ENCODE measurements at regions not wholly inside any gene's neighbourhood (a gene's known extent, or its start where the extent isn't known, plus 50 kb on each side); places are given as distances from the start of the nearest gene placed in this dataset.

DNA sequence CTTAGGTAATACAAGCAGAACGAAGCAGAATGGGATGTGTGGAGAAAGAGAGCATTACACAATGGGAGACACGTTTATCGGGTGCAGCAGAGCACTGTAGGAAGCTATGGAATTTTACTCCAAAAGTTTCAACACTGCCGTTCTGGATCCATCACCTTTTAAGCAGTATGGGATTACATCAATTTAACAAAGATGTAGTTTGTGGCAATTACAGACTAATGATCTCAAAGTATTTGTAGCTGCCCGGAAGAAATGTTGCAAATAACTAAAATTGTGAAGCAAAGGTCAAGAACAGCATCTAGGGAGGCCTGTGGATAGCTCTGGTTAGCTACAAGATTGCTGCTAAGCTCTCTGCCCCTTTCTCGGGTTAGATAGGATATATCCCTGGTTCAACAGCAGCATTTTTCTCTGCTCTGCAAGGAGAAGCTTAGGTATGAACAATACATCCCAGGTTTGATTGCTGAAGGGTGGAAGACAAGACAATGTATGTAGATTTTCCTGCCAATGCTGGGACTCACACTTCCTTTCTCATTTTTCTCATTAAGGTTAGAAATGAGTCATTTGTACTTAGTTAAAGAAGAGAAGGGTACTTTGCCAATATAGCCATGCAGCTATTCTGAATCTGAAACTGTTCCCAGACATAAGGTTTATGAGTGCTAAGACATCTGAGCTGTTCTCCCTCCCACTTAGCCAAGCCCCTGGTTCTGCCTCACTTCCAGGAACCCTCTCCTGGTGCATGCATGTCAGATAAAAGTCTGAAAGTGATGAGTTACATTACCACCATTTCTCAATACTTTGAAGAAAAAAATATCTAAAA, 75.0 kb upstream of the HIF1A start:
- peaks cover 4 to 16% of the 10 kb centered on the region in 2 donors for H3K36me3 Mint-ChIP-seq
- DNase-seq (ENCODE audit: low spot score in 2 of 2) (peak; percentile 42 to 63), ATAC-seq (peak; percentile 92 to 97)
- peak overlapping the region in 1 of 2 donors; percentile 79 for H3K27ac Mint-ChIP-seq
- peaks cover 12 to 18% of the 10 kb centered on the region in 2 donors for H3K9me3 Mint-ChIP-seq

DNA sequence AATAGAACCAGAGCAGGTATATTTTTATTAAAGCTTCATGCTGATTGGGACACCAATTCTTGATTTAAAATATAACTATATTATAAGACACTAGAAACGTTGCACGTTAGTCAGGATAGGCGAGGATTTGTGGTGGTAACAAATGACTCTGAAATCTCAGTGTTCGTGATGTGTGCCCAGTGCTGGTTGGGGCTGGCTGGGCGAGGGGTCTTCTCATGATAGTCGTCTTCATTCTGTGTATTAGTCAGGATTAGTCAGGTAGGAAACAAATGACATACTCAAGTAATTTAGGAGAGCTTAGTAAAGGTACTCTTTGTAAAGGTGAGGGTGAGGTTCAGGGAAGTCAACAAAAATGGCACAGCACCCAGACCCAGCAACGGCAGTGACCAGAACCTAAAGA, 73.9 kb upstream of the HIF1A start:
- DNase-seq (ENCODE audit: low spot score in 2 of 2): no peak
- peaks cover 12 to 26% of the 10 kb centered on the region in 2 donors for H3K9me3 Mint-ChIP-seq

DNA sequence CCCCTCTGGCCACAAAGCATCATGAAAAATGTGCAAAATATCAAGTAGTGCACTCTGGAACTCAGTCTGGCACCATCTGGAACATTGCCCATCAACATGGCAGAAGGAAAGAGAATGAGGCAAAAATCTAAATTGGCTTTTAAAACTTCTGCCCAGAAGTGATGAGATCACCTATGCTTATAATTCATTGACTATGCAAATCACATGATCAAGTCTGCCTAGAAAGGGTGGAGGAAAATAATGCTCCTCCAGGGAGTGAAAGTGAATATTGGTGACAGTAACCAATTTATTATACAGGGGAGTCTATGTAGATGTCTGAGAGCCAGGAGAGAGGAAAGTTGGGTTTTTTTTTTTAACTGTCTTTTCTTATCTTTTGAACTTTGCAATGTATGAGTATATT, 73.3 kb upstream of the HIF1A start:
- ATAC-seq: no peak
- Mint-ChIP-seq H3K9me3 (peaks cover 12 to 28% of the 10 kb centered on the region in 2 donors), H3K27ac (peak overlapping the region in 1 of 2 donors; percentile 79), H3K36me3 (peaks cover 4 to 23% of the 10 kb centered on the region in 2 donors)
- no peak for DNase-seq (ENCODE audit: low spot score in 2 of 2)

More for the DNA sequence above, 73.9 kb upstream of the HIF1A start:
- peak in 1 of 2 donors; percentile 39 for ATAC-seq
- Mint-ChIP-seq H3K36me3 (peaks cover 4 to 23% of the 10 kb centered on the region in 2 donors), H3K27ac (peak overlapping the region; percentile 24 to 79)

DNA sequence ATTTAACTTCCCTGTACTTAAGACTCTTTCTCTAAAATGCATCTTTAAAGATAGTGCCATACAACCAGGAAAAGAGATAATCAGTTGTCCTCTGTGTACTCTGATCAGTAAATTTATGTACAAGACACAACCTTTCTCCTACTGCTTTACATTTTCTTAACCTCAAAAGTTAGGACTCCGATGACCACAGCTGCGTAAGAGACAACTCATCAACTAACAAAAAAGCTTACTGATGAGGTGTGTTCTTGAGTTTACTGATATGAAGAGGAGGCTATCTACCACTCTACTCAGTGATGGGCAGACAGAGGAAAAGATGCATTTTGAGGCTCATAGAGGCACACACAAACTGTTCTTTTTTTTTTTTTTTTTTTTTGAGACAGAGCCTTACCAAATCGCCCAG, 71.4 kb upstream of the HIF1A start:
- peaks cover 0 to 30% of the 10 kb centered on the region in 2 donors for H3K36me3 Mint-ChIP-seq
- no peak overlapping the region for H3K27ac Mint-ChIP-seq
- H3K9me3 Mint-ChIP-seq: peaks cover 7 to 28% of the 10 kb centered on the region in 2 donors
- peak in 1 of 2 donors; percentile 28 for ATAC-seq
- no peak for DNase-seq (ENCODE audit: low spot score in 2 of 2)

DNA sequence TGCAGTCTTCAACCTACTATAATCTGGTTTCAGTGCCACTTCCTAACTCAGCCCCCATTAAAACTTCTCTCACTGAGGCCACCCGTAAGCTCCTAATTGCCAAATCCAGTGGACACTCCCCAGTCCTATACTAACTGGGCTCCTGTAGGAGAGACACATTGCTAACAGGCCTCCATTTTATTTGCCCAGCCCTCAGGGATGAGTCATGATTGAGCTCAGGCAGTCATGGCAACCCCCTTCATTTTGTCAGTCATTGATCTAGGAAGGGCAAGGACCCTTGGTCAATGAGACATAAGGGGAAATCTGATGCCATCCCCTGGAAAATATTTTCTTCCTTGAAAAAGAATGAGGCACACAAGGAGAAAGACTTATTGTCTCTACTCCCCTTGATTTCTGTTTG, 70.1 kb upstream of the HIF1A start:
- no peak for DNase-seq (ENCODE audit: low spot score in 2 of 2)

DNA sequence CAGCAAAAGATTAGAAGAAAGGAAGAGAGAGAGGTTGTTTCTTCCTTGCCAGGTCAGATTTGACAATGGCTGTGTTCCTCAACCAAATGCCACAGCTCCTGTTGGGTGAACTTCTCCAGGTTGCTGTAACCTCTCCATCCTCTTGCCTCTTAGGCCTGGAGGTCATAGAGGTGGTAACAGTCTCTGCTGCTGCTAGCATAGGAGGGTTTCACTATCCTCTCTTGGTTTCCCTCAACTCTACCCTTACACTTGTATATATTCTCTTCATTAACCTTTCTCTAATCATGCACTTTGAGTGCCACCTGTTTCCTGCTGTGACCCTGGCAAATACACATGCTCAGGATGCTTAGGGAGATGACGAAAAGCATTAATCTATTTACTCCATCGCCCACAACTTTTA, 67.7 kb upstream of the HIF1A start:
- ATAC-seq (no peak), DNase-seq (ENCODE audit: low spot score in 2 of 2) (no peak)
- Mint-ChIP-seq H3K27ac (no peak overlapping the region), H3K36me3 (peaks cover 0 to 22% of the 10 kb centered on the region in 2 donors), H3K9me3 (peaks cover 3 to 24% of the 10 kb centered on the region in 2 donors)

More for the DNA sequence above, 70.1 kb upstream of the HIF1A start:
- H3K9me3 Mint-ChIP-seq: peaks cover 7 to 28% of the 10 kb centered on the region in 2 donors
- ATAC-seq: peak in 1 of 2 donors; percentile 24
- no peak overlapping the region for H3K27ac Mint-ChIP-seq
- H3K36me3 Mint-ChIP-seq: peaks cover 0 to 30% of the 10 kb centered on the region in 2 donors

DNA sequence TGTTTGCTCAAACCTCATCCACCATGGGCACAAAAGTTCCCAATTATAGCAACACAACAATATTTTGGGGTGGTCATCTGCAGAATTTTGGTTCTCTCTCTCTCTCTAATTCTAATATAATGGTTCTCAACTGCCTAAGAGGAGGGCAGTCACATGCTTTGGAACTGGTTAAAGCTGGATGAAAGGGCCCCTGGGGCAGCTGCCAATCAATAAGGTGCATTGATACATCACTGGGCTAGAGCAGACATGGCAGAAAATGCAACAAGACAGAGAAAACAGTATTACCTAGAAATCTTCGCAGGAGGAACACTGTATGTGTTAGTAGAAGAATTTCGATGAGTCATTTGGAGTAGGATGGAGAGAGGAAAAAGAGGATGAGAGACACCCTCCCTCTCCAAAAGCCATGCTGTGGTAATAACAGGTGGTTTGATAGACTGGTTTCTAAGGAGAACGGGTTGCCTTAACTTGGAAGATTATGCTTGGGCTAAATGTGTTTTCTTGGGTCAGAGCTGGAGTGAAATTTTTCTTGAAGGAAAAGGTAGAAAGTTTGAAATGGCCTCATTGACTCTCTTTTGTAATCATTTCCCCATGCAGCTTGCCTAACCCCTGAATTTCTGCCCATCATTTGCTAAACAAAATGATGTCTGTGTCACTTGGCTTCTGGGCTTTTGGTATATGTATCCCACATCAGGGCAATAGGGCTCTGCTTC, 67.1 kb upstream of the HIF1A start:
- Mint-ChIP-seq H3K36me3 (peaks cover 0 to 22% of the 10 kb centered on the region in 2 donors), H3K9me3 (peaks cover 3 to 24% of the 10 kb centered on the region in 2 donors), H3K27ac (no peak overlapping the region)
- ATAC-seq: no peak
- DNase-seq (ENCODE audit: low spot score in 2 of 2): no peak

DNA sequence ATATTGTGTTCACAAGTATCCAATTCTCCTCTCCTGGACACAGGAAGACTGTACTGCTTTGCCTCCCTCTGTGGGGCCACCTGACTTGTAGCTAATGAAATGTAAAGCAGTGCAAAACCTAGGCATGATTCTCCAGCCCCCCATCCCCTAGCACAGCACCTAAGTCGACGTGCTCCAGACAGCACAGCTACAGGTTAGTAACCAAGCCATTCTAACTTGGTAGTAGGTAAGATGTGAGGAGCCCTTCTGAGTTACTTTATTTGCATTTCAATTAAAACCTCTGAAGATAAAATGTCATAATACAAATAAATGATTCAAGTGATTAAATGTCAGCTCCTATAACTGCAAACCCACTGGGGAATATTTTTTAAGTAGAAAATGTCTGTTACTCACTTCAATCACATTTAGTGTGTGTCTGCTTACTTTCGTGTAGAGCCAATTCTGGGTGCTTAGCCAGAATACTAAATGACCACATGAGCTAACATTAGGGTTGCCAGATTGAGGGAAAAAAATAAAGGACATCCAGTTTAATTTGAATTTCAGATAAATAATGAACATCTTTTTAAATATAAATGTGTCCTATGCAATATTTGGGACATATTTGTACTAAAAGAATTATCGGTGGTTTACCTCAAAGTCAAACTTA, 64.8 kb upstream of the HIF1A start:
- H3K36me3 Mint-ChIP-seq: peaks cover 5 to 20% of the 10 kb centered on the region in 2 donors
- ATAC-seq: no peak

DNA sequence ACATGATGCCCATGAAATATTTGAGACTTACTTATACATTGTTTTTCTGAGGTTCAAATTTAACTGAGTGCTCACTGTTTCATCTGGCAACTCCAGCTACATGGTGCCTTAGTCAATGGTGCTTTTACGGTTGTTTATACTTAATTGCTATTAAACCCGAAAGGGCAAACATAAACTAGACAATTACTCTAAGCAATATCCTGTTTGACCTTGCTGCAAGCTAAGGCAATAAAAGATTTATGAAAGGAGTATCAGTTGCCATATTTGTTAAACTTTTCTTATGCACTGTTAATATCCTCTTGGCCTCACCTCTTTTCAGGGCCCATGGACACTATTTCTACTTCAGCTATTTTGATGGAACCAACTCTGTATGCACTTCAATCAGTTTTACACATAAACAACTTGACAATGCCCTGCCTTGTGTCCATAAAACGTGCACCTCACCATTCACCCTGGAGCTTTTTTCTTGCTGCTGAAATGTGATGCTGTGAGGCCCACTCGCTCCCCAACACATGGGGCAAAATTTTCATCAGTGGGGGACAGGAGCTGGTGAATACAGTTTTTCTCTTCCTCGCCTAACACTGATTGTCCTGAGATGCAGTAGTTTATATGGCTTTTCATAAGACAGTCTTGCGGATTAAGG, 64.1 kb upstream of the HIF1A start:
- DNase-seq (ENCODE audit: low spot score in 2 of 2) (no peak), ATAC-seq (no peak)
- H3K27ac Mint-ChIP-seq: no peak overlapping the region
- H3K9me3 Mint-ChIP-seq: peaks cover 3 to 21% of the 10 kb centered on the region in 2 donors
- peaks cover 5 to 19% of the 10 kb centered on the region in 2 donors for H3K36me3 Mint-ChIP-seq

More for the DNA sequence above, 64.8 kb upstream of the HIF1A start:
- H3K9me3 Mint-ChIP-seq: peaks cover 3 to 22% of the 10 kb centered on the region in 2 donors
- H3K27ac Mint-ChIP-seq: no peak overlapping the region
- no peak for DNase-seq (ENCODE audit: low spot score in 2 of 2)

DNA sequence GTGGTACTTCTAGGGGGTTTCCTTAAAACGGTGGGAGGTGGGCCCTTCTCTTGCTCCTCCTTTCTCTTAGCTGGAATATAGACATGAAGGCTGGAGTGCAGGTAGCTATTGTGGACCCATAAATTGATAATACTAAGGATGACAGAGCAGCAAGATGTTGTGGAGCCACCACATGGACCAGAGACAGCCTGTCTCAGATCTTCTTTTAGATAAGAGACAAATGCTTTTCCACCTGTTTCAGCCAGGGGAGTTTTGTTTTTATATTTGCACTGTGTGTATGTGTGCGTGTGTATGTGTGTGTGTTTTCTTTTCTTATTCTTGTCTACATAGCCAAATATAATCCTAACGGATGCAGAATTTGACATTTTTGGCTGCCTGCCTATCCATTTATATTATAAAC, 62.9 kb upstream of the HIF1A start:
- ATAC-seq (no peak), DNase-seq (ENCODE audit: low spot score in 2 of 2) (no peak)
- Mint-ChIP-seq H3K27ac (no peak overlapping the region), H3K9me3 (peaks cover 6 to 24% of the 10 kb centered on the region in 2 donors), H3K36me3 (peaks cover 5 to 26% of the 10 kb centered on the region in 2 donors)

DNA sequence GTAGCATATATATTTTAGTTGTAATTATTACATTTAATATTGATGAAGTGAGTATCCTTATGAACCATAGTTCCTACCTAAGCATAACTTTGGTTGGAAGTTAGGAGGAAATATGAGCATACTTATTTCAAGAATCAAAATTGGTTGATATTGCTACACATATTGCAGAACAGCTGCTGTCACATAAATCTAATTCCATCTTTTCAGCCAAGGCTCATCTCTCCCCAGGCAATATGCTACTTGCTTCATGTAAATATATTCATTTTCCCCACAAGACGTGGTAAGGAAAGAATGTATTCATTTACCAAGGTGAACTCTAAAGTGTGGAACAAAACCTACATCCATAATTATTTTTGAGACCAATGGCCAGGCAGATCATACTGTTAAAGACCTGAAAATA, 62.5 kb upstream of the HIF1A start:
- Mint-ChIP-seq H3K27ac (no peak overlapping the region), H3K36me3 (peaks cover 5 to 26% of the 10 kb centered on the region in 2 donors), H3K9me3 (peaks cover 6 to 21% of the 10 kb centered on the region in 2 donors)
- ATAC-seq (no peak), DNase-seq (ENCODE audit: low spot score in 2 of 2) (no peak)

DNA sequence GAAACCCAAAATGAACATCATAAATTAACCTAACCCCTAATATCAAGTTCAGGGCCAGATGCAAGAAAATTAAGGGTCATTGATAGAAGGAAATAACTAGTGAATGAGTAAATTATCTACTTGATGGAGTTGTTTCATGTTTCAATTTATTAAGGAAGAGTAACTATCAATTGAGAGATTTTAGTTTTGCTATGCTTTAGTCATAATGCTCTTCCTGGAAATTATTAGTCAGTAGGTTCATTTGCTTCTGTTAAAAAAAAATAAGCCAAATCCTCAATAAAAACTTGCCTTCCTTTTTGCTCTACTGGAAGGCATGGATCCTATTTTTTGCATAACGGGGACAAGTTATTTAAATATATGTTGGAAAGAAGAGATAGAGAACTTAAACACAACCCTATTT, 59.0 kb upstream of the HIF1A start:
- H3K27ac Mint-ChIP-seq: peak overlapping the region; percentile 5 to 88
- peaks cover 6 to 17% of the 10 kb centered on the region in 2 donors for H3K9me3 Mint-ChIP-seq
- peaks cover 5 to 28% of the 10 kb centered on the region in 2 donors for H3K36me3 Mint-ChIP-seq
- no peak for ATAC-seq
- DNase-seq (ENCODE audit: low spot score in 2 of 2): no peak

DNA sequence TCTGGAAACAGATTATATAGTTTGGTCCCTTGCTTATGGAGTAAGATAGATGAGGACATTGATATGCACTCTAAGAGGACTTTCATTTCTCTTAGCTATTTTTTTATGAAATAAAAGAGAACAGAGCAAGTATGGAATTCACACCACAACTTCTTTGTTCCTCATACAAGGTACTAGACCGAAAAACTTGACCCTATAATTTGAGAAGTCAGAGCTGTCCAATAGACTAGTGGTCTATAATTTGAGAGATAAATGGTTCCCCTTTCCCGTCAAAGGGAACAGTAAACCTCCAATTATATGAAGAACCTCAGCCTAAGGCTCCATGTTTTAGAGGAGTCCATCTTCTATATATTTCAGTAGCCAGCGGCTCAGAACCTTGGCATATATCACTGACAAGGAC, 58.5 kb upstream of the HIF1A start:
- ATAC-seq: no peak
- peaks cover 6 to 17% of the 10 kb centered on the region in 2 donors for H3K9me3 Mint-ChIP-seq
- DNase-seq (ENCODE audit: low spot score in 2 of 2): no peak
- H3K27ac Mint-ChIP-seq: peak overlapping the region; percentile 5 to 88
- H3K36me3 Mint-ChIP-seq: peaks cover 5 to 28% of the 10 kb centered on the region in 2 donors

DNA sequence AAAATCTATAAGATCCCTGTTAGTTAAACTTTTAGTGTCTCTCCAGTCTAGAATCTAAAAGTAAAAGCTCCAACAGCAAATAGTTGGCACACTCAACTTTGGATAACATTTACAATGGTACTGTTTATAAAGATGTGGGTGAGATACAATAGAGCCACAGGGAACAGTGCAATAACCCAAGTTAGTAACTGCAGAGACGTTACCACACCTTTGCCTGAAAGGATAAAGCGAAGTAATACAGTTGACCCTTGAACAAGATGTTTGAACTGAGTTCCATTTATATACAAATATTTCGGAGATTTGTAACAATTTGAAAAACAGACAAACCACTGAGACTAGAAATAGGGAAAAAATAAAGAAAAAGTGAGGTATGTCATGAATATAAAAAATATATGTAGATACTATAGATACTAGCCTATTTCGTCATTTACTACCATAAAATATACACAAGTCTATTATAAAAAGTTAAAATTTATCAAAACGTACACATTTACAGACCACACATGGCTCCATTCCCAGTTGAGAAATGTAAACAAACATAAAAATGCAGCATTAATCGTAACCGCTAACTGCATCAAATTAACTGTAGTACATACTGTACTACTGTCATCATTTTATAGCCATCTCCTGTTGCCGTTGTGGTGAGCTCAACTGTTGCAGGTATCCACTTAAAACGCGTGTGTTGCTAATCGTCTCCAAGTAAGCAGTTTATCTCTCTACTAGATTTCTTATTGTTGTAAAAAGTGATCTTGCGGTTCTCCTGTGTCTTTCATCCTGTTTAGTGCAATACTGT, 56.5 kb upstream of the HIF1A start:
- ATAC-seq (no peak), DNase-seq (ENCODE audit: low spot score in 2 of 2) (no peak)
- Mint-ChIP-seq H3K36me3 (peaks cover 5 to 28% of the 10 kb centered on the region in 2 donors), H3K27ac (no peak overlapping the region), H3K9me3 (peaks cover 6 to 29% of the 10 kb centered on the region in 2 donors)

DNA sequence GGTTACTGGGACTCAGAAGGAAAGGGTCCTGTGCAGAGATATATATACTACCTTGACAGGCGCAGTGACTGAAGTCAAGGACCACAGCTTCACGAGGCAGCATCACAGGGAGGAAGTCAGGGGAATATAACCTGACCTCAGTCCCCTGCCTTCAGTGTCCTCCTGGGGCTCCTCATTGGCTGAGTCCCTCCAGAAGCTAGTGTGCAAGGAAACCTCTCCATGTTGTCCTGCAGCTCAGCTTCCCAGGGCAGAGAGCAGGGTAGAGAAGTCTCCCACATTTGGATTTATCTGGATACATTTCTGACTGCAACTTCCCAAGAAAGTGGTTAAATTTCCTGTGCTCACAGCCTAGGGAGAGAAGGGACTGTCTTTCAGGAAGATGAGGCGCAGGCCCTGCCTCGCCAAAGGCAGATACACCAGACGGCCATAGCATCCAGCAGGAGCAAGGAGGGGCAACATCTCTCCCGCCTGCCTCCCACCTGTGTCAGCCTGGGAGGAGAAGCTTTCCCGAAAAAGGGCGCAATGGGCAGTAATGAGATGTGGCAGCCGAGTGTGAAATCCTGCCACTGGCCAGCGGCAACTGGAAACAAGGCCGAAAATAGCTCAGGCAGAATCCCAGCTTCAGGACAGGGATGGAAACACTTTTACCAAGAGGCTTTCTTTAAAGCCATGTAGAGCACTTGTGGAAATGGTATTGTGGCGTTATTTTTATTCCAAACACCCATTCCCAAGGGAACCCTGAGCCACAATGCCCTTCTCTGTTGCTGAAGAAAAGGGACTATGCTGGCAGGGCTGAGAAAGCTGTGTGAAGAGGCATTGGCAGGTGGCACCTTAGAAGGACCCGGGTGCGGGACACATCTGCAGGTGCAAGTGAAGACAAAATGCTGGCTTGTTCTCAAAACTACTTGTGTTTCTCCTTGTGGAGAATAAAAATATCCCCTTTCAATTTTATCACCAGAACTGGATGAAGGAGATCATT, 54.9 kb upstream of the HIF1A start:
- ATAC-seq (no peak), DNase-seq (ENCODE audit: low spot score in 2 of 2) (no peak)
- H3K27ac Mint-ChIP-seq: no peak overlapping the region
- H3K9me3 Mint-ChIP-seq: peaks cover 3 to 25% of the 10 kb centered on the region in 2 donors
- H3K36me3 Mint-ChIP-seq: peaks cover under 1 to 24% of the 10 kb centered on the region in 2 donors
